Activated B cell treated with CpG ODN at 0.5 μM for 24 hours (primary cell): ENCODE measurements at regions not wholly inside any gene's neighbourhood (a gene's known extent, or its start where the extent isn't known, plus 50 kb on each side); places are given as distances from the start of the nearest gene placed in this dataset.

Source experiments
- ATAC-seq: fragments of 200-7000 bp; cut with Tn5 transposase; one replicate; pipeline ENCODE4 v1.10.0; 2021; ENCODE audit warnings: low read depth, mild to moderate bottlenecking, moderate library complexity
- CTCF ChIA-PET: fragments of 350-600 bp; sonication (Branson Sonifier 250); formaldehyde crosslinking; loops from one replicate; lab custom pipeline; 2021; ENCODE audit warnings: antibody characterized with exemption; lab: Charles Lee
- POLR2A ChIA-PET: fragments of 350-600 bp; sonication (Branson Sonifier 250); formaldehyde crosslinking; loops from one replicate; lab custom pipeline; 2021; ENCODE audit warnings: antibody characterized with exemption; lab: Charles Lee
- DNase-seq: peaks from one replicate; pipeline ENCODE4 v3.0.0; 2022
- H3K27ac Mint-ChIP-seq: one replicate; pipeline ENCODE4 v1.8.0; 2020; ENCODE audit warnings: mixed read lengths
- H3K27me3 Mint-ChIP-seq: one replicate; pipeline ENCODE4 v1.8.0; 2021; ENCODE audit warnings: mixed read lengths
- H3K36me3 Mint-ChIP-seq: one replicate; pipeline ENCODE4 v1.8.0; 2021; ENCODE audit warnings: low read depth, mixed read lengths
- H3K4me1 Mint-ChIP-seq: one replicate; pipeline ENCODE4 v1.8.0; 2021; ENCODE audit warnings: mixed read lengths
- H3K4me3 Mint-ChIP-seq: one replicate; pipeline ENCODE4 v1.8.0; 2020; ENCODE audit warnings: mild to moderate bottlenecking, mixed read lengths
- H3K9me3 Mint-ChIP-seq: one replicate; pipeline ENCODE4 v1.8.0; 2020; ENCODE audit warnings: mixed read lengths
- intact Hi-C: fragments of 100-400 bp; cut with micrococcal nuclease; formaldehyde crosslinking; loops from one replicate; pipeline ENCODE4 v1.15.1; 2024
- TF ChIP-seq, protein P1 (sequence below): fragments of 200-600 bp; IDR thresholded peaks from one replicate; pipeline ENCODE4 v1.8.0; 2022; ENCODE audit warnings: antibody characterized with exemption, mild to moderate bottlenecking

DNA sequence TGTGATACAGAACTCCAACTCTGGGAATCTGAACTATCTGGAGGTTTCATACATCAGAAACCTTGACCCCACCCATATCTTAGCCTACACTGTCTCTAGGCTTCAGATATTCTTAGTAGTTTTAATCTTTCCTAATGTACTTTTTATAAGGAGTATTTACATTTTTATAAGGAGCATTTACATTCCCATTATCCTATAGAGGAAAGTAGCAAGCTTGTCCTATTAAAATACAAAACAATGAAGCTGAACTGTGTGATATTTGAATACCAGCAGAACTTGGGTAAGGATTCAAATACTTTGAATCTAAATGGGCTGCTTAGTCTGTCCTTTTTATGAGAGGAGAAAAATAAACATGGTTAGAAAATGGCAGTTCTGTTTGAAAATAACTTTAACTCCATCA, 247.4 kb downstream of the FMR1NB start:
- DNase-seq (no peak), ATAC-seq (no peak)
- no peaks in the 10 kb centered on the region for H3K36me3 Mint-ChIP-seq
- H3K9me3 Mint-ChIP-seq: no peaks in the 10 kb centered on the region
- ChIA-PET CTCF (no interaction called here), POLR2A (no interaction called here)
- H3K27ac Mint-ChIP-seq: no peak overlapping the region
- TF ChIP-seq, protein P1, sequence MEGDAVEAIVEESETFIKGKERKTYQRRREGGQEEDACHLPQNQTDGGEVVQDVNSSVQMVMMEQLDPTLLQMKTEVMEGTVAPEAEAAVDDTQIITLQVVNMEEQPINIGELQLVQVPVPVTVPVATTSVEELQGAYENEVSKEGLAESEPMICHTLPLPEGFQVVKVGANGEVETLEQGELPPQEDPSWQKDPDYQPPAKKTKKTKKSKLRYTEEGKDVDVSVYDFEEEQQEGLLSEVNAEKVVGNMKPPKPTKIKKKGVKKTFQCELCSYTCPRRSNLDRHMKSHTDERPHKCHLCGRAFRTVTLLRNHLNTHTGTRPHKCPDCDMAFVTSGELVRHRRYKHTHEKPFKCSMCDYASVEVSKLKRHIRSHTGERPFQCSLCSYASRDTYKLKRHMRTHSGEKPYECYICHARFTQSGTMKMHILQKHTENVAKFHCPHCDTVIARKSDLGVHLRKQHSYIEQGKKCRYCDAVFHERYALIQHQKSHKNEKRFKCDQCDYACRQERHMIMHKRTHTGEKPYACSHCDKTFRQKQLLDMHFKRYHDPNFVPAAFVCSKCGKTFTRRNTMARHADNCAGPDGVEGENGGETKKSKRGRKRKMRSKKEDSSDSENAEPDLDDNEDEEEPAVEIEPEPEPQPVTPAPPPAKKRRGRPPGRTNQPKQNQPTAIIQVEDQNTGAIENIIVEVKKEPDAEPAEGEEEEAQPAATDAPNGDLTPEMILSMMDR: no peak
- H3K4me1 Mint-ChIP-seq: no peaks in the 10 kb centered on the region
- no peak overlapping the region for H3K4me3 Mint-ChIP-seq
- intact Hi-C loops: no loop called here
- H3K27me3 Mint-ChIP-seq: no peaks in the 10 kb centered on the region

DNA sequence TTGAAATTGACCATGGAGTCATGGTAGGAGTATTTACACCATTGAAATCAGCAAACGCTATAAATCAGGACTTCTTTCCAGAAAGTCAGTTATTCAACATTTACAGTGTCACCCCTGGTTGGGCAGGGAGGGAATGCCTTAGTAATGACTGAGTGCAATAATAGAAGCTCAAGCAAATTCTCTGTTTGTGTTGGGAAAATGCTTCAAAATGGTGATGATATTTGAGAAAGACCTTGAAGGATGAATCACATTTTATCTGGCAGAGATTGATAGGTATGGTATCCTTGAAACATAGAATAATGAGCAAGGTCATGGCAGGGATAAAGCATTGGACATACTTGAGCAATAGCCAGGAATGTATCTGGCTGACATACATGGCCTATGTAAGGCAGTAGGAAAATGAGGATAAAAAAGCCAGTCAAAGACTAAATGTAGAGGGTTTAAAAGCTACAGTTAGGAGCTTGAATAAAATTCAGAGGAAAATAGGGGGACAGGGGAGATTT, 248.7 kb downstream of the FMR1NB start:
- Mint-ChIP-seq H3K27me3 (no peaks in the 10 kb centered on the region), H3K27ac (no peak overlapping the region), H3K9me3 (no peaks in the 10 kb centered on the region), H3K36me3 (no peaks in the 10 kb centered on the region), H3K4me3 (no peak overlapping the region), H3K4me1 (no peaks in the 10 kb centered on the region)
- CTCF ChIA-PET: no interaction called here
- TF ChIP-seq, protein P1: no peak
- intact Hi-C loops: no loop called here
- ATAC-seq (no peak), DNase-seq (no peak)
- POLR2A ChIA-PET: interaction anchor here (0.5 kb wide), 1 partner anchor 13 kb away, joined by 7 read pairs; no protein-coding TSS in a partner anchor

DNA sequence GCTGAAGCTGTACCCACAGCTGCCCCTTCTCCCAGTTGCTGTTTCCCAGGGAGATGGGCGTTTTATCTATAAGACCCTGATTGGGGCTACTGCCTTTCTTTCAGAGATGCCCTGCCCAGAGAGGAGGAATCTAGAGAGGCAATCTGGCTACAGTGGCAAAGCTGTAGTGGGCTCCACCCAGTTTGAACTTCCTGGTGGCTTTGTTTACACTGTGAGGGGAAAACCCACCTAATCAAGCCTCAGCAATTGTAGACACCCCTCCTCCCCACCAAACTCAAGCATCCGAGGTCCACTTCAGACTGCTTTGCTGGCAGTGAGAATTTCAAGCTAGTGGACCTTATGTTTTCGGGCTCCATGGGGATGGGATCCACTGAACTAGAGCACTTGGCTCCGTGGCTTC, 240.4 kb upstream of the AFF2 start:
- no peak overlapping the region for H3K27ac Mint-ChIP-seq
- ATAC-seq (no peak), DNase-seq (no peak)
- peaks cover 14% of the 10 kb centered on the region for H3K4me1 Mint-ChIP-seq
- intact Hi-C loops: no loop called here
- H3K36me3 Mint-ChIP-seq: no peaks in the 10 kb centered on the region
- no peak overlapping the region for H3K4me3 Mint-ChIP-seq
- CTCF ChIA-PET: no interaction called here
- H3K9me3 Mint-ChIP-seq: peaks cover 2% of the 10 kb centered on the region
- TF ChIP-seq, protein P1: no peak
- H3K27me3 Mint-ChIP-seq: no peaks in the 10 kb centered on the region
- POLR2A ChIA-PET: no interaction called here

DNA sequence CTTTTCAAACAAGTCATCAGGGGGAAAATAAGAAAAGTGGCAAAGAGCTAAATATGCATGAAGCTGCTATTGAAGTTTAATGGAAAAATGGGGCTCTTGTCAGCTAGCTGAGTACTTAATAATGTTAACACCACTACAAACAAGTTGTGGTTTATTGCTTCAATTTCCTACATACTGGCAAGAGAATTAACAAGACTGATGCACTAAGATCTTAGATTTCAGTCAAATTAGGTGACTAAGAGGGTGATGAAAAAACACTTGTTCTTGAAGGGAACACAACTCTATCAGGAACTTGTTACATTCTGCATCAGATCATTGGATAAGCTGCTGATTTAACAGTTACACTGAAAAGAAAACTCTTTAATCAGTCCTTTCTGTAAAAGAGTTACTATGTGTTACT, 234.6 kb upstream of the AFF2 start:
- Mint-ChIP-seq H3K27ac (no peak overlapping the region), H3K4me1 (peaks cover 14% of the 10 kb centered on the region), H3K9me3 (no peaks in the 10 kb centered on the region), H3K27me3 (no peaks in the 10 kb centered on the region), H3K36me3 (no peaks in the 10 kb centered on the region), H3K4me3 (no peak overlapping the region)
- CTCF ChIA-PET: no interaction called here
- DNase-seq: no peak
- no peak for ATAC-seq
- TF ChIP-seq, protein P1: no peak
- POLR2A ChIA-PET: no interaction called here
- intact Hi-C loops: no loop called here

DNA sequence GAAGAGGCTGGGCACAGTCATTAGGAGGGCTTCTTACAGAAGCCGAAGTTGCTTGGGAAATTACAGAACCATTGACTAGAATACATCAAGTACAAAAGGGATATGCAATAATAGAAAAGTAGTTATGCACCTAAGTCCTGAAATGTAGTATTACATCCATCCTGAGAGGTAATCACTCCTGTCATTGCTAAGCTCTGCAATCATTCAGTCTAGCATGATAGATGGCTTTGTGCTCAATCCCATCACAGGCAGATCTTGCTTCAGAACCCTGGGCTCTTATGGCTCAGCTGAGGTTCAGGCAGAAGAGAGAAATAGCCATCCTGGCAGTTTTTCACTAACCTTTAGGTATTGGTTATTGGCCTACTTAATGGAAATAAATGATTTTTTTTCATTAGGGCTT, 231.7 kb upstream of the AFF2 start:
- Mint-ChIP-seq H3K27ac (no peak overlapping the region), H3K9me3 (no peaks in the 10 kb centered on the region), H3K36me3 (no peaks in the 10 kb centered on the region), H3K27me3 (no peaks in the 10 kb centered on the region), H3K4me1 (peaks cover 21% of the 10 kb centered on the region), H3K4me3 (no peak overlapping the region)
- TF ChIP-seq, protein P1: no peak
- ATAC-seq: no peak
- POLR2A ChIA-PET: no interaction called here
- DNase-seq: no peak
- CTCF ChIA-PET: no interaction called here
- intact Hi-C loops: no loop called here
